HL-60 (cell line): ENCODE measurements at regions not wholly inside any gene's neighbourhood (a gene's known extent, or its start where the extent isn't known, plus 50 kb on each side); places are given as distances from the start of the nearest gene placed in this dataset.

Experiments
- DNase-seq, 2 experiments: peaks; one replicate each; pipeline ENCODE4 v3.0.0-alpha.2; 2010 to 2020; ENCODE audit warnings: low read depth in 1 of 2, low spot score in 1 of 2
- H3K27ac ChIP-seq: fragments of 250-450 bp; sonication (Bioruptor Pico); replicated peaks from 2 replicates; pipeline ENCODE4 v1.5.1; 2020; ENCODE audit warnings: mild to moderate bottlenecking, moderate library complexity
- H3K27me3 ChIP-seq: fragments of 250-450 bp; sonication (Bioruptor Pico); 2 replicates; pipeline ENCODE4 v1.5.1; 2021; ENCODE audit warnings: mild to moderate bottlenecking, moderate library complexity; ENCODE audit not compliant: insufficient read depth, poor library complexity, severe bottlenecking
- H3K4me3 ChIP-seq: replicated peaks from 2 replicates; pipeline ENCODE4 v1.5.1; 2011; ENCODE audit warnings: mild to moderate bottlenecking, control low read depth, low read length; ENCODE audit not compliant: insufficient read depth
- GABPA ChIP-seq: IDR thresholded peaks from 2 replicates; pipeline ENCODE4 v1.6.1; 2012; ENCODE audit warnings: low read depth
- POLR2AphosphoS5 ChIP-seq: IDR thresholded peaks from 2 replicates; pipeline ENCODE4 v1.6.1; 2012; ENCODE audit warnings: low read depth
- REST ChIP-seq: IDR thresholded peaks from 2 replicates; pipeline ENCODE4 v1.6.1; 2012; ENCODE audit warnings: low read depth; ENCODE audit not compliant: insufficient replicate concordance
- SPI1 ChIP-seq: IDR thresholded peaks from 2 replicates; pipeline ENCODE4 v1.6.1; 2012; ENCODE audit warnings: low read depth, mild to moderate bottlenecking, borderline replicate concordance
- TF ChIP-seq, protein P1 (sequence below): IDR thresholded peaks from one replicate; pipeline ENCODE4 v1.5.1; 2011; ENCODE audit warnings: low read length, control low read depth, inconsistent platforms; ENCODE audit not compliant: insufficient read depth

GRCh38 chr5:2860101-2860500 is 108.6 kb upstream of the IRX2 start:
- H3K27me3 ChIP-seq = no peaks in the 10 kb centered on the region
- H3K27ac ChIP-seq = no peak overlapping the region
- no peak for DNase-seq
- TF ChIP-seq REST (no peak), SPI1 (no peak), GABPA (no peak), POLR2AphosphoS5 (no peak)
- TF ChIP-seq, protein P1, sequence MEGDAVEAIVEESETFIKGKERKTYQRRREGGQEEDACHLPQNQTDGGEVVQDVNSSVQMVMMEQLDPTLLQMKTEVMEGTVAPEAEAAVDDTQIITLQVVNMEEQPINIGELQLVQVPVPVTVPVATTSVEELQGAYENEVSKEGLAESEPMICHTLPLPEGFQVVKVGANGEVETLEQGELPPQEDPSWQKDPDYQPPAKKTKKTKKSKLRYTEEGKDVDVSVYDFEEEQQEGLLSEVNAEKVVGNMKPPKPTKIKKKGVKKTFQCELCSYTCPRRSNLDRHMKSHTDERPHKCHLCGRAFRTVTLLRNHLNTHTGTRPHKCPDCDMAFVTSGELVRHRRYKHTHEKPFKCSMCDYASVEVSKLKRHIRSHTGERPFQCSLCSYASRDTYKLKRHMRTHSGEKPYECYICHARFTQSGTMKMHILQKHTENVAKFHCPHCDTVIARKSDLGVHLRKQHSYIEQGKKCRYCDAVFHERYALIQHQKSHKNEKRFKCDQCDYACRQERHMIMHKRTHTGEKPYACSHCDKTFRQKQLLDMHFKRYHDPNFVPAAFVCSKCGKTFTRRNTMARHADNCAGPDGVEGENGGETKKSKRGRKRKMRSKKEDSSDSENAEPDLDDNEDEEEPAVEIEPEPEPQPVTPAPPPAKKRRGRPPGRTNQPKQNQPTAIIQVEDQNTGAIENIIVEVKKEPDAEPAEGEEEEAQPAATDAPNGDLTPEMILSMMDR = no peak
- no peak overlapping the region for H3K4me3 ChIP-seq

DNA sequence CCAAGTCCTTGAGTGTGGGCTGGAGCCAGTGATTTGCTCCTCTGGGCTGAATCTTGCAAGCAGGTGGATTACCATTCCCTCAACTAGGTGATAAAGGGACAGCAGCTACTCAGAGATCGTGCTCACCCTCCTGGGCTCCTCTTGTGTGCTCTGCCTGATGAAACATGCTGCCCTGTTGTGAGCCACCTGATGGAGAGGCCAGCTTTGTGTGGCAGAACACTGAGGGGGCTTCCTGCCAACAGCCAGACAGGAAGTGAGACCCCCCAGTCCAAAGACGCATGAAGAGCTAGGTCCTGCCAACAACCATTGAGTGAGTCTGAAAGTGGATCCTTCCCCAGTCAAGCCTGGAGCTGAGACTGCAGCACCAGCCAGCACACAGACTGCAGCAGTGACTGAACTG is 106.4 kb upstream of the IRX2 start:
- Histone ChIP-seq H3K27me3 (no peaks in the 10 kb centered on the region), H3K4me3 (no peak overlapping the region), H3K27ac (no peak overlapping the region)
- TF ChIP-seq POLR2AphosphoS5 (no peak), SPI1 (no peak), GABPA (no peak), REST (no peak)
- TF ChIP-seq, protein P1 = no peak
- no peak for DNase-seq

- no peak overlapping the region for H3K4me3 ChIP-seq
- no peak for DNase-seq
- H3K27me3 ChIP-seq = no peaks in the 10 kb centered on the region
- TF ChIP-seq REST = no peak
- TF ChIP-seq, protein P1 = no peak
- no peak for TF ChIP-seq GABPA
- no peak for TF ChIP-seq POLR2AphosphoS5
- TF ChIP-seq SPI1 = no peak
- H3K27ac ChIP-seq = no peak overlapping the region
Observed at GRCh38 chr5:2856206-2856605, 104.7 kb upstream of the IRX2 start.
